ENCODE measurements at regions not wholly inside any gene's neighbourhood (a gene's known extent, or its start where the extent isn't known, plus 50 kb on each side); places are given as distances from the start of the nearest gene placed in this dataset.

DNA sequence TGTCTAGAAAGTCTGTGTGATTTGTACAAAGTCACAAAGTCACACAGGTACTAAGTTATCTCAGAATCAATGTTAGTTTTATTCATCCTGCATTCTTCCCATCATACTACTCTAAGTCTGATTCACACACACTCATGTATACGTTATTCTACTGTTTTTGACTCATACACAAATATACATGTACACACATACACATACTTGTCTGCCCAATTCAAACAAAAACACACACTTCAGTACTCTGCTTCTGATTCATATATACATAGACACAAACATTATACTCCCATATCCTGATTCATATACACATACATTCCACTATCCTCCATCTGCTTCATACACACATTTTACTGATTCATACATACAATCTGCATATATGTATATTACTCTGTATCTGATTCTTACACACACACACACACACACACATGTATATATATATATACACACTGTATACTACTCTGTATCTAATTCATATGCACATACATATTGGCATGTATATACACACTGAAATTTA lies 69.3 kb downstream of the KLF12 start:
- TF ChIP-seq CTCF (IDR thresholded peaks at IDR 0.05; ENCODE audit: poor library complexity) = no peak
- no peak for TF ChIP-seq EZH2phosphoT487 (IDR thresholded peaks at IDR 0.05; ENCODE audit: low read depth, severe bottlenecking, unreplicated experiment)

All from hepatocyte (in vitro differentiated cells).